Astrocyte (in vitro differentiated cells and primary cell): ENCODE measurements at regions not wholly inside any gene's neighbourhood (a gene's known extent, or its start where the extent isn't known, plus 50 kb on each side); places are given as distances from the start of the nearest gene placed in this dataset.

Source experiments
- DNase-seq: peaks from one replicate; pipeline ENCODE4 v3.0.0-alpha.2; 2010; ENCODE audit warnings: low read depth
- FAIRE-seq: peaks from 2 replicates; lab custom pipeline; 2011; peaks lifted over from hg19 to GRCh38; lab: Jason Lieb, UNC
- H2AFZ ChIP-seq: 2 replicates; pipeline ENCODE4 v1.6.0; 2012; ENCODE audit warnings: low read depth, low read length, inconsistent platforms
- H3K27ac ChIP-seq: 2 replicates; pipeline ENCODE4 v1.5.1; 2011; ENCODE audit warnings: low read depth, low read length, inconsistent platforms
- H3K27me3 ChIP-seq: 2 replicates; pipeline ENCODE4 v1.6.0; 2011; ENCODE audit warnings: low read length, inconsistent platforms; ENCODE audit not compliant: insufficient read depth
- H3K36me3 ChIP-seq: 2 replicates; pipeline ENCODE4 v1.5.1; 2011; ENCODE audit warnings: low read length, inconsistent platforms; ENCODE audit not compliant: insufficient read depth
- H3K4me1 ChIP-seq: 2 replicates; pipeline ENCODE4 v1.5.1; 2011; ENCODE audit warnings: low read length, inconsistent platforms; ENCODE audit not compliant: insufficient read depth
- H3K4me2 ChIP-seq: 2 replicates; pipeline ENCODE4 v1.6.0; 2012; ENCODE audit warnings: low read length, inconsistent platforms
- H3K4me3 ChIP-seq: 2 replicates; pipeline ENCODE4 v1.5.1; 2011; ENCODE audit warnings: low read depth, mild to moderate bottlenecking, low read length, inconsistent platforms; ENCODE audit not compliant: insufficient read depth
- H3K79me2 ChIP-seq: 2 replicates; pipeline ENCODE4 v1.6.0; 2012; ENCODE audit warnings: mild to moderate bottlenecking, low read length, inconsistent platforms; ENCODE audit not compliant: insufficient read depth
- H3K9ac ChIP-seq: 2 replicates; pipeline ENCODE4 v1.6.0; 2012; ENCODE audit warnings: mild to moderate bottlenecking, low read length, inconsistent platforms
- H3K9me3 ChIP-seq: 2 replicates; pipeline ENCODE4 v1.5.1; 2012; ENCODE audit warnings: low read depth, mild to moderate bottlenecking, low read length, inconsistent platforms; ENCODE audit not compliant: insufficient read depth
- H4K20me1 ChIP-seq: 2 replicates; pipeline ENCODE4 v1.6.0; 2012; ENCODE audit warnings: low read length, inconsistent platforms; ENCODE audit not compliant: insufficient read depth
- H3K27ac Mint-ChIP-seq: one replicate; pipeline ENCODE4 v1.8.0; 2021; ENCODE audit warnings: mild to moderate bottlenecking, mixed read lengths; ENCODE audit not compliant: unreplicated experiment
- H3K27me3 Mint-ChIP-seq: one replicate; pipeline ENCODE4 v1.8.0; 2021; ENCODE audit warnings: low read depth, mixed read lengths; ENCODE audit not compliant: unreplicated experiment
- H3K36me3 Mint-ChIP-seq: one replicate; pipeline ENCODE4 v1.8.0; 2021; ENCODE audit warnings: low read depth, mixed read lengths; ENCODE audit not compliant: unreplicated experiment
- H3K4me1 Mint-ChIP-seq: one replicate; pipeline ENCODE4 v1.8.0; 2021; ENCODE audit warnings: low read depth, mixed read lengths; ENCODE audit not compliant: unreplicated experiment
- H3K4me3 Mint-ChIP-seq: one replicate; pipeline ENCODE4 v1.8.0; 2021; ENCODE audit warnings: mild to moderate bottlenecking, moderate library complexity, mixed read lengths; ENCODE audit not compliant: unreplicated experiment
- H3K9me3 Mint-ChIP-seq: one replicate; pipeline ENCODE4 v1.8.0; 2021; ENCODE audit warnings: mild to moderate bottlenecking, mixed read lengths; ENCODE audit not compliant: unreplicated experiment
- EZH2 ChIP-seq: IDR thresholded peaks from 2 replicates; pipeline ENCODE4 v1.6.1; 2012; ENCODE audit warnings: mild to moderate bottlenecking, low read length, inconsistent platforms; ENCODE audit not compliant: insufficient read depth
- TF ChIP-seq, protein P1 (sequence below): IDR thresholded peaks from 2 replicates; pipeline ENCODE4 v1.5.1; 2011; ENCODE audit warnings: low read depth, mild to moderate bottlenecking, inconsistent platforms, low read length, moderate library complexity; ENCODE audit not compliant: insufficient read depth

DNA sequence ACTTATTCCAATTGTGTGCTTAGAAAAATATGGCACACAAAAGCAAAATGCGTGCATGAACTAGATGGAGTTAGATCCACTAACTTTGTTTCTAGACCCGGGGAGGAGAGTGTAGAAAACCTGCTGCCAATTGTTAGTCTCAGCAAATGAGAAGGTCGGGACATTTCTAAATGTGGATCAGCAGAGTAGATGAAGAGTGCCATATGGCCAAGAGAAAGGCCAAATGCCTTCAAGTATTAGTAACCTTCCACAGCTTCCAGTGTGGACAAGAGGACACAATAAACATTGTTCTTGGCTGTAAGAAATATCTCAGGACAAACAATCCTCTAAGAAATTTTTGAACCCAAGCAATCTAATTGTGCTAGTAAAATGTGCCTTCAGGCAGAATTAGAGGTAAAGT, 690.3 kb downstream of the REEP3 start:
- Histone ChIP-seq H4K20me1 (no peaks in the 10 kb centered on the region), H3K27ac (no peak overlapping the region), H2AFZ (no peak overlapping the region), H3K4me1 (no peaks in the 10 kb centered on the region), H3K27me3 (no peaks in the 10 kb centered on the region), H3K4me2 (no peak overlapping the region), H3K79me2 (no peaks in the 10 kb centered on the region), H3K4me3 (no peak overlapping the region), H3K9ac (no peak overlapping the region), H3K9me3 (no peaks in the 10 kb centered on the region), H3K36me3 (no peaks in the 10 kb centered on the region)
- TF ChIP-seq EZH2: no peak
- TF ChIP-seq, protein P1, sequence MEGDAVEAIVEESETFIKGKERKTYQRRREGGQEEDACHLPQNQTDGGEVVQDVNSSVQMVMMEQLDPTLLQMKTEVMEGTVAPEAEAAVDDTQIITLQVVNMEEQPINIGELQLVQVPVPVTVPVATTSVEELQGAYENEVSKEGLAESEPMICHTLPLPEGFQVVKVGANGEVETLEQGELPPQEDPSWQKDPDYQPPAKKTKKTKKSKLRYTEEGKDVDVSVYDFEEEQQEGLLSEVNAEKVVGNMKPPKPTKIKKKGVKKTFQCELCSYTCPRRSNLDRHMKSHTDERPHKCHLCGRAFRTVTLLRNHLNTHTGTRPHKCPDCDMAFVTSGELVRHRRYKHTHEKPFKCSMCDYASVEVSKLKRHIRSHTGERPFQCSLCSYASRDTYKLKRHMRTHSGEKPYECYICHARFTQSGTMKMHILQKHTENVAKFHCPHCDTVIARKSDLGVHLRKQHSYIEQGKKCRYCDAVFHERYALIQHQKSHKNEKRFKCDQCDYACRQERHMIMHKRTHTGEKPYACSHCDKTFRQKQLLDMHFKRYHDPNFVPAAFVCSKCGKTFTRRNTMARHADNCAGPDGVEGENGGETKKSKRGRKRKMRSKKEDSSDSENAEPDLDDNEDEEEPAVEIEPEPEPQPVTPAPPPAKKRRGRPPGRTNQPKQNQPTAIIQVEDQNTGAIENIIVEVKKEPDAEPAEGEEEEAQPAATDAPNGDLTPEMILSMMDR: no peak
- Mint-ChIP-seq H3K4me1 (peaks cover 3% of the 10 kb centered on the region), H3K27me3 (no peaks in the 10 kb centered on the region), H3K9me3 (peaks cover 23% of the 10 kb centered on the region), H3K36me3 (no peaks in the 10 kb centered on the region), H3K27ac (no peak overlapping the region), H3K4me3 (no peak overlapping the region)
- DNase-seq (no peak), FAIRE-seq (no peak)

DNA sequence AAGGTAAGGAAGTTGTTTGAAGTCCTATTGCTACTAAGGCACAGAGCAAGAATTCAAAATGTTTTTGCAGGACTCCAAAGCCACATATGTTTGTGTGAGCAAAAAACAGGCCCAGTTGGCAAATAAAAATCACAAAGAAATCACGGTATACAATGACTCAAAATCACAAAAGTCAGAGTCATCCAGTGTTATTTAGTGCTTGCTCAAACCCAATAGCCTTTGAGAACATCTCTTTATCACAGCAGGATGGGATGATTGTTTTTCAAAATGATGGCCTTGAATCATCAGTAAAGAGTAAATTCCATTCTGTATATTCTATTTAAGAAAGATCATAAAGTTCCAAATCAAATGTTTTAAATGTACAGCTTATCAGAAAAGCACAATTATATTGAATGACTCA, 693.9 kb downstream of the REEP3 start:
- Histone ChIP-seq H3K4me1 (no peaks in the 10 kb centered on the region), H4K20me1 (no peaks in the 10 kb centered on the region), H3K36me3 (no peaks in the 10 kb centered on the region), H3K79me2 (no peaks in the 10 kb centered on the region), H3K4me3 (no peak overlapping the region), H2AFZ (no peak overlapping the region), H3K27ac (no peak overlapping the region), H3K9me3 (no peaks in the 10 kb centered on the region), H3K27me3 (no peaks in the 10 kb centered on the region), H3K9ac (no peak overlapping the region), H3K4me2 (no peak overlapping the region)
- FAIRE-seq (no peak), DNase-seq (no peak)
- Mint-ChIP-seq H3K9me3 (peaks cover 11% of the 10 kb centered on the region), H3K4me1 (peaks cover 7% of the 10 kb centered on the region), H3K36me3 (no peaks in the 10 kb centered on the region), H3K27ac (no peak overlapping the region), H3K4me3 (no peak overlapping the region), H3K27me3 (no peaks in the 10 kb centered on the region)
- TF ChIP-seq EZH2: no peak
- TF ChIP-seq, protein P1: no peak

DNA sequence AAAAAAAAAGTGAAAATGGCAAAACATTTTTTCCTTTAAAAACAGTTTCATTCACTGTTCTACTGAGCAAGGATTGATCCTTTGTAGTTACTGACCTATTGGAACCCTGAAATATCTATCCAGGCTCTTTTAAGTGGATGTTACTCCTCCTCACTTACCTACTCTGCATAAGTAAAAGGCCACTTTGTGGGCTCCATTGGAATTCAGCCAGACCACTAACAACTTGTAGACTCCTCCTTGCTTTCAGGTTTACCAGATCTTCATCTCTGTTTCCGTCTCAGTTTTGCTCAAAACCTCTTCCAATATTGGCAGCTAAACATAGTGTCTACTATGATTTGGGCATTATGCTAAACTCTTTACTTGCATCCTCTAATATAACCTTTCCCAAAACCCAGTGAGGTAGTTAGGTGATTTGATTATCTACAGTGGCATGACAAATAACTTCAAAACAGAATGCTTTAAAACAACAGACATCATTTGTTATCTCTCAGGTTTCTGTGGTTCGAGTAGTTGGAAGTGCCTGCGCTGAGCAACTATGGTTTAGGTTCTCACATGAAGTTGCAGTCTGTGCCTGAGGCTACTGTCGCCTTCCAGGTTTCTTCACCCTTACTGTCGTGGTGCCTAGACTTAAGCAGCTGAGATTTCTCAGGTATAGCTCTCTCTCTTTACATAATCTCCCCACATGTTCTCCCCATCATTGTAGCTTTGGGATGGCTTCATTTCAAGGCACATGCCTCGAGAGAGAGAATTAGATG, 698.2 kb downstream of the REEP3 start:
- Histone ChIP-seq H3K4me2 (no peak overlapping the region), H3K36me3 (no peaks in the 10 kb centered on the region), H3K4me3 (no peak overlapping the region), H3K27ac (no peak overlapping the region), H4K20me1 (no peaks in the 10 kb centered on the region), H3K27me3 (no peaks in the 10 kb centered on the region), H3K9me3 (no peaks in the 10 kb centered on the region), H2AFZ (no peak overlapping the region), H3K79me2 (no peaks in the 10 kb centered on the region), H3K9ac (no peak overlapping the region), H3K4me1 (no peaks in the 10 kb centered on the region)
- no peaks in the 10 kb centered on the region for H3K27me3 Mint-ChIP-seq
- DNase-seq (no peak), FAIRE-seq (no peak)
- TF ChIP-seq, protein P1: no peak
- TF ChIP-seq EZH2: no peak
- no peaks in the 10 kb centered on the region for H3K36me3 Mint-ChIP-seq
- H3K27ac Mint-ChIP-seq: no peak overlapping the region
- no peak overlapping the region for H3K4me3 Mint-ChIP-seq
- H3K9me3 Mint-ChIP-seq: peaks cover 4% of the 10 kb centered on the region
- H3K4me1 Mint-ChIP-seq: peaks cover 6% of the 10 kb centered on the region
